ENCODE measurements at regions not wholly inside any gene's neighbourhood (a gene's known extent, or its start where the extent isn't known, plus 50 kb on each side); places are given as distances from the start of the nearest gene placed in this dataset.

DNA sequence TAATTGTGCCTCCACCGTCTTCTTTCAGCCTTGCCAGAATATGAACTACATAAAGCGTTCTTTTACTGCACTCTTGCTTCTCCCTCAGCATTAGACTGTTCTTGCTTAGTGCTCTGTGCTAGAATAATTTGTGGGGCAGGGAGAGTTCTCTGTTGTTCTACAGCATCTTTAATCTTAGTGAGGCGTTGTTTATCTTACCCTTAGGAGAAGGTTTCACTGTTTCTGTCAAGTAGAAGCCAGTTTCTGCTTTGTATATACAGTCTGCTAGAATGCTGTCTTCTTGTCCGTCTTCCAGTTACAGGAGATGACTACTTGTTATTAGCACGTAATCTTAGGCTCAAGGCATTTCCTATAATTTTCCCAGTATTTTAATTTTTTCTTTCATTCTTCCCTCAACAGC is 458.0 kb downstream of the FLRT2 start:
- DNase-seq (ENCODE audit: low read depth) = no peak
- no peak overlapping the region for H3K4me3 ChIP-seq (ENCODE audit: low read depth, low read length)
- TF ChIP-seq, protein P1, sequence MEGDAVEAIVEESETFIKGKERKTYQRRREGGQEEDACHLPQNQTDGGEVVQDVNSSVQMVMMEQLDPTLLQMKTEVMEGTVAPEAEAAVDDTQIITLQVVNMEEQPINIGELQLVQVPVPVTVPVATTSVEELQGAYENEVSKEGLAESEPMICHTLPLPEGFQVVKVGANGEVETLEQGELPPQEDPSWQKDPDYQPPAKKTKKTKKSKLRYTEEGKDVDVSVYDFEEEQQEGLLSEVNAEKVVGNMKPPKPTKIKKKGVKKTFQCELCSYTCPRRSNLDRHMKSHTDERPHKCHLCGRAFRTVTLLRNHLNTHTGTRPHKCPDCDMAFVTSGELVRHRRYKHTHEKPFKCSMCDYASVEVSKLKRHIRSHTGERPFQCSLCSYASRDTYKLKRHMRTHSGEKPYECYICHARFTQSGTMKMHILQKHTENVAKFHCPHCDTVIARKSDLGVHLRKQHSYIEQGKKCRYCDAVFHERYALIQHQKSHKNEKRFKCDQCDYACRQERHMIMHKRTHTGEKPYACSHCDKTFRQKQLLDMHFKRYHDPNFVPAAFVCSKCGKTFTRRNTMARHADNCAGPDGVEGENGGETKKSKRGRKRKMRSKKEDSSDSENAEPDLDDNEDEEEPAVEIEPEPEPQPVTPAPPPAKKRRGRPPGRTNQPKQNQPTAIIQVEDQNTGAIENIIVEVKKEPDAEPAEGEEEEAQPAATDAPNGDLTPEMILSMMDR (IDR thresholded peaks at IDR 0.05; ENCODE audit: insufficient read depth, low read depth, low read length, missing control alignments) = no peak

DNA sequence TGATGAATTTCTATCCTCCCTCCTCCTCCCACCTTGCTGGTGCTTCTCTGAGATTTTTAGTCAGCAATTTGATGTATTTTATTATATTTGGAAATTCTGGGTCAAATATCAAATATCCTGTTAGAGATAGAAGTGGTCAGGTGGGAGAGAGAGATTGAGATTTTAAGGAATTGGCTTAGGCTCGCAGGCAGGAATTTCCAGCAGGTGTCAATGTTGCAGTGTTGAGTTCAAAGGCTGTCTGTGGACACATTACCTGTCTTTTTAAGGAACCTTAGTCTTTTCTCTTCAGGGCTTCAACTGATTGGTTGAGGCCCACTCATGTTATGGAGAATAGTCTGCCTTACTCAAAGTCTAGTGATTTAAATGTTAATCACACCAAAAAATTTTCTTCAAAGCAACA is 457.3 kb downstream of the FLRT2 start:
- TF ChIP-seq, protein P1 (IDR thresholded peaks at IDR 0.05; ENCODE audit: insufficient read depth, low read depth, low read length, missing control alignments) = no peak
- no peak overlapping the region for H3K4me3 ChIP-seq (ENCODE audit: low read depth, low read length)
- DNase-seq (ENCODE audit: low read depth) = no peak

DNA sequence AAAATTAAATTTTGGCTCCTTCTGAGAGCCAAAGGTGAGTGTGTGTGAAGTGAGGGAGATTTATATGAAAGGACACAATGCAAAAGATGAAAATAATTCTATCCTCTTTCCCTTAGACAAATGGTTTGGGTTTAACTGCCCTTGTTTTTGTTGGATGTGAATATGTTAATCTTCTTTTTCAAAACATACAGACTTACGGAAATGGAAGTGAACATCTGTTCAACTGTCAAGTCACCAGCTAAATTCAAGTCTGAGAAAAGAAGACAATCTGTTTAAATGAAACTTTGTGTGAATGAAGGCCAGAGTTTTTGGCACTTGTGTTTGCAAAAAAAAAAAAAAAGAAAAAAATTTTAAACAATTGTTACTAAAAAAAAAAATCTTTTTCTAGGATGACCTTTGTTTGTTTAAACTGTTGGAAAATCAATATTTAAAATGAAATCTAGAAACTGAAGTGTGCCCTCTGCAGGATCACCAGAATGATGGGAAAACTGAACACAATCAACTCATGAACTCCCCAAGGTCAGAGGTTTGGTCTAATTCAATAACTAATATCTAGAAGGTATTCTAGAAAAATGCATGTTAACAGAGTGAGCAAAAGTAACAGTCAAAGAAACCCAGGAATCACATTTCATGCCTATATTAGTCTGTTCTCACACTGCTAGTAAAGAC is 448.8 kb downstream of the FLRT2 start:
- TF ChIP-seq, protein P1 (IDR thresholded peaks at IDR 0.05; ENCODE audit: insufficient read depth, low read depth, low read length, missing control alignments) = no peak
- no peak for DNase-seq (ENCODE audit: low read depth)
- no peak overlapping the region for H3K4me3 ChIP-seq (ENCODE audit: low read depth, low read length)

DNA sequence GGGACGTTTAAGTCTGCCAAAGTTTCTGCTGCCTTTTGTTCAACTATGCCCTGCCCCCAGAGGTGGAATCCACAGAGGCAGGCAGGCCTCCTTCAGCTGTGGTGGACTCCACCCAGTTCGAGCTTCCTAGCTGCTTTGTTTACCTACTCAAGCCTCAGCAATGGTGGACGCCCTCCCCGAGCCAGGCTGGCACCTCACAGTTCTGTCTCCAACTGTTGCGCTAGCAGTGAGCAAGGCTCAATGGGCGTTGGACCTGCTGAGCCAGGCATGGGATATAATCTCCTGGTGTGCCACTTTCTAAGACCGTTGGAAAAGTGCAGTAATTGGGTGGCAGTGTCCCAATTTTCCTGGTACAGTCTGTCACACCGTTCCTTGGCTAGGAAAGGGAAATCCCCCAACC is 444.7 kb downstream of the FLRT2 start:
- DNase-seq (ENCODE audit: low read depth) = no peak
- TF ChIP-seq, protein P1 (IDR thresholded peaks at IDR 0.05; ENCODE audit: insufficient read depth, low read depth, low read length, missing control alignments) = no peak

DNA sequence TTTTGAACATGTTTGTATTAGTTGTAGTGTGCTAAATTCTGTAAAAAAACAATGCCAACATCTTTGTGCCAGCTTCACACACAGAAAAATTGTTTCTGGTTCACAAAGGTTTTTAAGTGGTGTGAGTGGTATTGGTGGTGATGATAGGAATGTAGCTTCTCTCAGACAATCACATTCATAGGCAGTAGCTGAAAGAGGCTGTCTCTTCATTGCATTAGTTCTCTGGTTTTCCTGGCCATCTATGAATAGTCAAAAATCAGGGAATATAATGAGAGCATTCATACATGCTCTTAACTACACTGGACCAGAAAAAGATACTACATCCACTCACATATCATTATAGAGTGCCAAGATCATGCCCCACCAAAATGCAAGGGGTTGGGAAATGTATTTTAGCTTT is 433.5 kb downstream of the FLRT2 start:
- TF ChIP-seq, protein P1 (IDR thresholded peaks at IDR 0.05; ENCODE audit: insufficient read depth, low read depth, low read length, missing control alignments) = no peak
- H3K4me3 ChIP-seq (ENCODE audit: low read depth, low read length) = no peak overlapping the region
- no peak for DNase-seq (ENCODE audit: low read depth)

More for the DNA sequence above, 444.7 kb downstream of the FLRT2 start:
- H3K4me3 ChIP-seq (ENCODE audit: low read depth, low read length) = no peak overlapping the region

DNA sequence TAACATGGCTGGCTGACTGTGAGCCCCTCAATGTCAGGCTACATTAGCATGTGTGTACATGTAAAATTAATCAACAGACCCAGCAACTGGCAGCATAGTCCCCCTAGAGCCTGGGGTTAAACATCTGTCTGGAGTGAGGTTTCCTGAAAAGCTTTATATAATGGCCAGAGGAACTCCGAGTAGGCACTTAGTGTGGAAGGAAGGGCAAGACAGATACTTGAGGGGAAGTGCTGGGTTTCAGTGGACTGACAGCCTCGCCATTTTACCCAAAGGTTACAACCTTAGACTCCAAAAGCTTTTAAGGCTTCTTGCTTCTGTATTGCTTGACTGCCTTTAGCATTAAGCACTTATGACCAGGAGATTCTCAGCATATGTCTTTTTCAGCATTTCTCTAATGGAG is 430.8 kb downstream of the FLRT2 start:
- TF ChIP-seq, protein P1 (IDR thresholded peaks at IDR 0.05; ENCODE audit: insufficient read depth, low read depth, low read length, missing control alignments) = no peak
- DNase-seq (ENCODE audit: low read depth) = no peak
- no peak overlapping the region for H3K4me3 ChIP-seq (ENCODE audit: low read depth, low read length)

DNA sequence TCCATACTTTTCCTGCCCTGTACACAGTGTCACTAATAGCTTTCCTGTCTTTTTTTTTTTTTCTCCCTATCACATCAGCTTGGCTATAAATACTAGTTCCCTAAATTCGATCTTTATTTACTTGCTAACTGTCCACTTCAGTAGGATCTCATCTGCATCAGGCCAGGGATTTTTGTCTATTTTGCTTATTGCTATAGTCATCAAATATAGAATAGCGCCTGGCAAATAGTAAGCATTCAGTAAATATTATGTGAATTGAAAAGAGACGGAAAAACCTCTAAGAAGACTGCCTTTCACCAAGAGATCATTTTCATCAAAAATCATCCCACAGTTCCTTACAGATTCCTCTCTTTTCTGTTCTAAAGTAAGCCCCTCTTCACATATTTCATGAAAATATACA is 429.1 kb downstream of the FLRT2 start:
- TF ChIP-seq, protein P1 (IDR thresholded peaks at IDR 0.05; ENCODE audit: insufficient read depth, low read depth, low read length, missing control alignments) = no peak
- no peak for DNase-seq (ENCODE audit: low read depth)
- no peak overlapping the region for H3K4me3 ChIP-seq (ENCODE audit: low read depth, low read length)

Data from GM12865 (cell line).